SK-N-DZ (cell line): ENCODE measurements at regions not wholly inside any gene's neighbourhood (a gene's known extent, or its start where the extent isn't known, plus 50 kb on each side); places are given as distances from the start of the nearest gene placed in this dataset.
"Not testable (repeated sequence)": the region's sequence is repeated elsewhere in the genome, so short reads cannot be mapped to it uniquely, and the experiment has no call there.

Experiments
- DNase-seq: peaks from one replicate; pipeline ENCODE4 v3.0.0-alpha.2; 2015; ENCODE audit warnings: low spot score

- DNase-seq: not testable (repeated sequence)
Measured at GRCh38 chr3:75840160-75840559, 54.8 kb upstream of the ZNF717 start.

GRCh38 chr3:75850301-75851008, 65.1 kb upstream of the ZNF717 start:
- DNase-seq: peak; percentile 1

DNA sequence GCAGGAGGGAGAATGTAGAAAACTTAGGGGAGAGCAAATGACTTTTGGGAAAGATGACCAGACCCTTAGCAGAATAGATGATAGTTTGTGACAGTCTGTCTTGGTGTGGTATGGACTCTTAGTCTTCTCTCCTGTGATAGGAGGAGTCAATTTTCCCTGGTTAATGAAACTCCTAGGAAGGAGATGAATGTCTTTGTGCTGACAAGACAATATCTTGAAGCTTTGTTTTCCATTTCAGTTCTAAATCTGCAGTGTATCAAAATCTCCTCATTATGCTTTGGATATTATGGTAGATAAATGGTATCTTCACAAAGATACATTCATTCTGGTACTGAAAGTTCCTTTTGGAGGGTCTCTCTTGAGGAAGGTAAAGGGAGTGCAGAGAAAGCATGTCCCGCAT, 77.8 kb upstream of the ZNF717 start:
- DNase-seq: no peak

DNA sequence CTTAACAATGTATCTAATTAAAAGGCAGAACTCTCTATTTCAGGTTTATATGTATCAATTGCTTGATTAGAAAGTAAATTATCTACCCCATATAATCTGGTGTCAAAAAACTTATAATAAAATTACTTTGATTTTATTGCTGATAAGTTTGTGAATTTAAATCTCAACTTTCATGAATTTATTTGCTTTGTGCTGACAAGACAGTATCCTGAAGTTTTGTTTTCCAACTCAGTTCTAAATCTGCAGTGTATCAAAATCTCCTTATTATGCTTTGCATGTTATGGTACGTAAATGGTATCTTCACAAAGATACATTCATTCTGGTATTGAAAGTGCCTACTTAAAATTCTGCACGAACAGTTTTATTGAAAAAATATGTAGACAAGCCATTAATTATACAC, 78.5 kb upstream of the ZNF717 start:
- DNase-seq: no peak

DNA sequence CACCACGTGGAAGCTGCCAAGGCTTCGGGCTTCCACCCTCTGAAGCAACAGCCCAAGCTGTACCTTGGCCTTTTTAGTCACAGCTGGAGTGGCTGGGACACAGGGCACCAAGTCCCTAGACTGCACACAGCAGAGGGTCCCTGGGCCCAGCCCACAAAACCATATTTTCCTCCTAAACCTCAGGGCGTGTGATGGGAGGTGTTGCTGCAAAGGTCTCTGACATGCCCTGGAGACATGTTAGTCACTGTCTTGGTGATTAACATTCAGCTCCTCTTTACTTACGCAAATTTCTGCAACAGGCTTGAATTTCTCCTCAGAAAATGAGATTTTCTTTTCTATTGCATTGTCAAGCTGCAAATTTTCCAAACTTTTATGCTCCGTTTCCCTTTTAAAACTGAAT, 98.4 kb upstream of the ZNF717 start:
- not testable (repeated sequence) for DNase-seq

- DNase-seq: no peak
Measured at GRCh38 chr3:75886971-75887526, 101.7 kb upstream of the ZNF717 start.

GRCh38 chr3:75894234-75894633, 108.9 kb upstream of the ZNF717 start:
- DNase-seq: no peak

- no peak for DNase-seq
Measured at GRCh38 chr3:75896265-75896664, 110.9 kb upstream of the ZNF717 start.

GRCh38 chr3:75901446-75901845, 116.1 kb upstream of the ZNF717 start:
- DNase-seq: not testable (repeated sequence)

- DNase-seq: peak; percentile 65
Measured at GRCh38 chr3:75906555-75907112, 121.3 kb upstream of the ZNF717 start.

DNA sequence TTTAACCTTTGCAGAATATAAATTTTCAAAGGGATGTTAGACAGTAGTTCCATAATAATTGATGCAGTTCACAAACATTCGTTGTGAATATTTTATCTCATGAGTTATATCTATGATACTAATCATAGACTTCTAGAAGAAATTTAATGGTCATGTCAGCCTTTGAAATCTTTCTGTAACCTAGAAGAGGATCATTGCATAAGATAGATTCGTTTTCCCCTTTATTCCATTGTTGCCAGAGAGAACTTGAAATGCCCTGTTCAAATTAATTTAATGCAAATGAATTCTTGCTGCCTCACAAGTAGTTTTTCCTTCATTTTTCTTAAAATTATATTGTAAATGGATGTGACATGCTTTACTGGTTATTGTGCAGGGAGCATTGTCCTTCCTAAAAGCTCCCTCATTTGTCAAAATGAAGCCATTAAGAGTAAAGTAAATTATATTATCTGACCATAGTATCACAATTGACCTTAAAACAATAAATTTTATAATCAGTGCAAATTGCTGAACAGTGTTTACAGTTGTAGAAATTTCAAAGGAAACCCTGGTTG, 128.5 kb upstream of the ZNF717 start:
- no peak for DNase-seq

GRCh38 chr3:75914741-75915140, 129.4 kb upstream of the ZNF717 start:
- peak; percentile 12 for DNase-seq

DNA sequence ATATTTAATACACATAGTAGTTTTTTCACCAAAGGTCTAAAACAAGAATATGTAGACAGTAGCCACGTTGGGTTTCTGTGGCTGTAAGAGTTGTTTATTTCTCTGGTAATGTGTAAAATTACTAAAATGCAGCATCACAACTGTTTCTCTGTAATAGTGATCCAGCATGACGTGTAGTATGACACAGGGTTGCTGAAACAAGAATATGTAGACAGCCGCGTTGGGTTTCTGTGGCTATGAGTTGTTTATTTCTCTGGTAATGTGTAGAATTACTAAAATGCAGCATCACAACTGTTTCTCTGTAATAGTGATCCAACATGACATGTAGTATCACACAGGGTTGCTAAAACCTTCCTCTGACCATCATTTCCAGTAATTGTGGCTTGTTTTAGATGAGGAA, 153.6 kb upstream of the ZNF717 start:
- no peak for DNase-seq

GRCh38 chr3:75951941-75952340, 166.6 kb upstream of the ZNF717 start:
- DNase-seq: no peak

- DNase-seq: not testable (repeated sequence)
Measured at GRCh38 chr3:75960031-75960430, 174.7 kb upstream of the ZNF717 start.

DNA sequence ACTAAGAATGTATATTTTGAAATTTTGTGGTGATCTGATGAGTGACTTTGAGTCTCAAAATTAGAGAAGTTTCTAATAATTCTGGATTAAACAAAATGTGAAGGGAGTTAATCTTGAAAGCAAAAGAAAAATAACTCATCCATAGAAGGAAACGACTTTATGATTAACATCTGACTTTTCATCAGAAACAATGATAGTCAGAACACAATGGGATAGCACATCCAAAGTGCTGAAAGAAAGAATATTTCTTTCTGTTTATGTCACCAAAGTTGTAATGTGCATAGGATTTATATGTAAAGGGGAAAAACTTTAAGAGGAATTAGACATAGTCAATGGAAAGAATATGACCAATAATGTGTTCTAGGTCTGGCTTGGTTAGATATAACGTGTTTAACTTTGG, 176.7 kb upstream of the ZNF717 start:
- not testable (repeated sequence) for DNase-seq

DNA sequence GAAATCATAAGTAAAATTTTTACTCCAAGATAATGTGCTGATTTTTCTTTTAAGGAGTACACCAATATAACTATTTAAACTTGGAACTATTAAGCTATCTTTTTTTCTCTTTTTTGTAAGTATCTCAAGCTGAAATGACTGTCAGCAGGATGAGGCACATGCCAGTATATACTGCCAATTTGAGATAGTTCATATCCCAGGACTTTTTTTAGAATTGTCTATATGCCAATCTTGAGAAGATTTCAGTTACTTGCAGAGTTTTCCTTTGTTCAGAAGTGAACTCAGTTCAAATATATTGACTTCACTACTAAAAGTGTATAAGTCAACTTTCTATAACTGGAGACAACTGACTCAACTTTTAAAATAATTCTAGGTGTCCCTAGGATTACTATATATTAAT, 181.7 kb upstream of the ZNF717 start:
- DNase-seq: no peak

- no peak for DNase-seq
Measured at GRCh38 chr3:75978686-75979085, 193.3 kb upstream of the ZNF717 start.

GRCh38 chr3:75981401-75981800, 196.1 kb upstream of the ZNF717 start:
- no peak for DNase-seq

- no peak for DNase-seq
Measured at GRCh38 chr3:75982151-75982550, 196.8 kb upstream of the ZNF717 start.

DNA sequence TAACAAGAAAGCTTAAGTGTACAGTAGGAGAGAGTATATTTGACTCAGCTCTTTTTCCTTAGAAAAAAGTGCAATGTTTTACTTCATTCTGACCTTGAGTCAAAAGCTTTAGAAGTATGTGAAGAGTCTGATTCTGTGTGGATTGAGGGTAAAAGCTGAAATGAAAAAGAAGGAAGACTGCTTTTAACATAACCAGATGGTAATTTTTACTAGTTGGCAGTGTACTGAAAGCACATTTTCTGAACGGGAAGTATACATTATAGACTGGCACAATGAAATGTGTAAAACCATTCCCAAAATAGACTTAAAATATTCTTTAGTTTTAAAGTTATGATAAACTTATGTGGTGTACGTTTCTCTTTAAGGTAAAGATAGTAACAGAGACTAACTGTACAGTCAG, 197.8 kb upstream of the ZNF717 start:
- no peak for DNase-seq

DNA sequence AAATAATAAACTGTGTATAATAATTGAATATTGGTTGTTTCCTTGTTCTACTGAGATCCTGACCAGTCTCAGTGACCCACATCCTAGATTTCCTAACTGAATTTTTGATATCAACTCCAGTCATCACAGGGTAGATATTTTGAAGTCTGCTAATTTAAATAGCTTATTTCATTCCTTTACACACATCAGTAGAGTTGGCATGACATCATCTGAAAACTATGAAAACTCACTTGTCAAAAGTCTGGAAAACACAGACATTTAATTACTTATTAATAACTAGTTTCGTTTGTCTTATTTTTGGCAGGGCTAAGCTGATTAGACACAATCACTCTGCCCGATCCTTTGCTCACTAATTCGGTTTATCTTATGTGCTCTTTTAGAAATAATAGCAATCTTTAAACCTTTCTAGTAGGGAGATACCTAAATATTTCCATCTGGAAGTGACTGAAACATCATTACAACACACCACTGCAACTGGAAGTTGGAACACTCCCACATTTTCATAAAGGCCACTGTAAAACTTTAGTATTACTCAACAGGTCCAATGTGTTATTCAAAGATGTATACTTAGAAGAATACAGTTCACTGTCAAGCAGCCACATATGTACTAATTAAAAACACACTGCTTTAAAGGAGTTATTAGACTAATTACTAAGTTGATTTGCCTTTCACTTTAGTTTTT, 198.4 kb upstream of the ZNF717 start:
- DNase-seq: no peak
